NK-92 (cell line): ENCODE measurements at regions not wholly inside any gene's neighbourhood (a gene's known extent, or its start where the extent isn't known, plus 50 kb on each side); places are given as distances from the start of the nearest gene placed in this dataset.
"Not testable (repeated sequence)": the region's sequence is repeated elsewhere in the genome, so short reads cannot be mapped to it uniquely, and the experiment has no call there.

ENCODE experiments used
- DNase-seq: peaks from one replicate; lab custom pipeline; 2025; ENCODE audit not compliant: unreplicated experiment; lab: John Stamatoyannopoulos, UW

DNA sequence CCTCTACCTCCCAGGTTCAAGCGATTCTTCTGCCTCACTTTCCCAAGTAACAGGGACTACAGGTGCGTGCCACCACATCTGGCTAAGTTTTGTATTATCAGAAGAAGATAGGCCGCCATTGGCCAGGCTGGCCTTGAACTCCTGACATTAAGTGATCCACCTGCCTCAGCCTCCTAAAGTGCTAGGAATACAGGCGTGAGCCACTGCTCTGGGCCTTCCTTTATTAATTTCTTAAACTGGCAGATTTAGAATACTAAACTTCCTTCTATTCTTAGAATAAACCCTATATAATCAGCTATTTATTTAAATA lies 86.6 kb downstream of the HFE start:
- no peak for DNase-seq

DNA sequence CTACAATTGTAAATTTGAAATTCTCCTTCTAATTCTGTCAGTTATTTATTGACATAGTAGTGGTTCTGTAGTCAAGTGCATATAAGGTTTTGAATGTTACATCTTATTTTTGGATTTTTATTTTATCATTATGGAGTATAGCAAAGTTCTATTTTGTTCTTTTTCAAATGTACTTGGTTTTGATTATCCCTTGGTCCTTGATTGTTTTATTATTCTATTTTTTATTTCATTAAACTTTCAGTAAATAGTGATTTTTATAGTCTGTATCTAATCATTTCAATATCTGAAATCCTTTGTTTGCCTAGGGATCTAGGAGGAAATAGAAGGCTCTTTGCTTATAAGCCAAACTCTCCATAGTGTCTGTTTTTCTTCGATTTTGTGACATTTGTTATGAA lies 87.8 kb downstream of the HFE start:
- DNase-seq: no peak

DNA sequence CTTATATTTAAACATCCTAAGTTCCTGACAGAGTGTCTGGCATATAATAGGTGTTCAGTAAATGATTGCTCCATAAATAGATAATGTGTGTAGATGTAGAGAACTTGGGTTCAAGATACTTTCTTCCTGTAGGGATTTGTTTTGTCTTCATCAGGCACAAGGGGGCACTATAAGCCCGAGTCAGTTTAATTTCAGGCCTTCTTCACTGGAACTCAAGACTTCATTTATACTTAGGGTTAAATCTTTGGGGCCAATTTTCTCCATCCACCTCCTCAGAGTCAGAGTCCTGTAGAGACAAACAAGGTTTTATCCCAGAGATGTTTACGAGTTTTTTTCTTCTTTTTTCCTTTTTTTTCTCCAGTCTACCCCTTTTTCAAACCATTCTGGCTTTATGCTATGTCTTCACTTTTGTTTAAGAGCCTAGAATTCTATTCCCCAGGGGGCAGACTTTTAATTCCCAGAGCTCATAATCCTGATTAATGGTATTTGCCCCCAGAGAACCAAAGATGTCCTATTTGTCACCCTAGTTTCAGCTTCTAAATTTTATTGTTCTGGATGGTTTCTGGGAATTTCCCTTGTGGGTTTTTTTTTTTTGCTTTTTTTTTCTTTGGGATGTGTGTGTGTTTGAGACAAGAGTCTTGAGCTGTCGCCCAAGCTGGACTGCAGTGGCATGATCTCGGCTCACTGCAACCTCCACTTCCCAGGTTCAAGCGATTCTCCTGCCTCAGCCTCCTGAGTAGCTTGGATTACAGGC lies 88.4 kb downstream of the HFE start:
- no peak for DNase-seq

DNA sequence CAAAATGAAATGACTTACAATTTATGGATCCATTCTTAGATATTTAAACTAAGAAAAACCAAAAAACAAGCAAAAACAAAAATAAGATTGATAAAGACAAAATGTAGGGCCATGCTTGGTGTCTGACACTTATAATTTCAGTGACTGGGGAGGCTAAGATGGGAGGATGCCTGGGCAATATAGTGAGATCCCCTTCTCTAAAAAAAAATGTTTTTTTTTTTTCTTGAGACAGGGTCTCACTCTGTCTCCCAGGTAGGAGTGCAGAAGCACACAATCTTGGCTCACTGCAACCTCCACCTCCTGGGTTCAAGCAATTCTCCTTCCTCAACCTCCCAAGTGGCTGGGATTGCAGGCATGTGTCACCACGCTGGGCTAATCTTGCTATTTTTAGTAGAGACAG lies 92.4 kb downstream of the HFE start:
- DNase-seq: no peak

DNA sequence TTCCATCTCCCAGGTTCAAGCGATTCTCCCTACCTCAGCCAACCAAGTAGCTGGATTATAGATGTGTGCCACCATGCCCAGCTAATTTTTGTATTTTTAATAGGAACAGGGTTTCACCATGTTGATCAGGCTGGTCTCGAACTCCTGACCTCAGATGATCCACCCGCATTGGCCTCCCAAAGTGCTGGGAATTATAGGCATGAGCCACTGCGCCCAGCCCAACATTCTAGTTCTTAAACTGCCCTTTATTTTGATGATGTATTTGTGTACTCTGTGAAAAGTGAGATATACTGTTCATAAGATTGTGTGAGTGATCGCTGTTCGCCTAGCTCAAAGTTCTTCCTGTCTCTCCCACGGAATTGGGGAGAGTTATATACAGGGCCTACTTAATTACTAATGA lies 93.1 kb downstream of the HFE start:
- DNase-seq: no peak

DNA sequence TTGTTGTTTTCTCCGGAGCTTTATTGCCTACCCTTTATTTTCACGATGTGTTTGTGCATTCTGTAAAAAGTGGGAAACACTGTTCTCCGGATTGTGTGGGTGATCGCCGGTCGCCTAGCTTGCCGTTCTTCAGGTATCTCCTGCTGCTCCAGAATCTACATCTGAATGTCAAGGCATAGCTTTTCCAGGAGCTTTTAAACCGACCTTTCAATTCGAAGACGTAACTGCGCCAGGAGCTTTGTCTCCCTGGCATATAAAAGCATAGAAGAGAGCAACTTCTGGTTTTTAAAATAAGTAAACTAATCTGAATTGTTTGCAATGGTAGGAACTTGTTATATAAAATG lies 96.0 kb downstream of the HFE start:
- DNase-seq: no peak

DNA sequence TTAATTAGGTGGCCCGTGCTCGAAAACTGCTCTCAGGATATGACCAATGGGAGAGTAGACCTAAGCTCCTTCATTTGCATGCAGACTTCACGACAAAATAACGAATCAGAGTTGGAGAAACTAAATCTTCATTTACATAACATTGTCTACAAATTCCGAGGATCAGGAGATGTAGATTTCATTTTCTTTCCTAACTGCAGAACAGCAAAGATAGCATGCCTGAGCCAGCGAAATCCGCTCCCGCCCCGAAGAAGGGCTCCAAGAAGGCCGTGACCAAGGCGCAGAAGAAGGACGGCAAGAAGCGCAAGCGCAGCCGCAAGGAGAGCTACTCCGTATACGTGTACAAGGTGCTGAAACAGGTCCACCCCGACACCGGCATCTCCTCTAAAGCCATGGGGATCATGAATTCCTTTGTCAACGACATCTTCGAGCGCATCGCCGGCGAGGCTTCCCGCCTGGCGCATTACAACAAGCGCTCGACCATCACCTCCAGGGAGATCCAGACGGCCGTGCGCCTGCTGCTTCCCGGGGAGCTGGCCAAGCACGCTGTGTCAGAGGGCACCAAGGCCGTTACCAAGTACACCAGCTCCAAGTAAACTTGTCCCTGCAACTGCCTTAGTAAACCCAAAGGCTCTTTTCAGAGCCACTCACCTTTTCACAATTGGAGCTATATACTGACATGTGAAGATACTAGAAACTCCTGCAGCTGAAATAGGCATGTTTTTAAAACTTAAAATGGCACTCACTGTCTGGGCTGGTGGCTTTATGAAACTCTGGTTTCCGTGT lies 96.5 kb downstream of the HFE start:
- DNase-seq: no peak

DNA sequence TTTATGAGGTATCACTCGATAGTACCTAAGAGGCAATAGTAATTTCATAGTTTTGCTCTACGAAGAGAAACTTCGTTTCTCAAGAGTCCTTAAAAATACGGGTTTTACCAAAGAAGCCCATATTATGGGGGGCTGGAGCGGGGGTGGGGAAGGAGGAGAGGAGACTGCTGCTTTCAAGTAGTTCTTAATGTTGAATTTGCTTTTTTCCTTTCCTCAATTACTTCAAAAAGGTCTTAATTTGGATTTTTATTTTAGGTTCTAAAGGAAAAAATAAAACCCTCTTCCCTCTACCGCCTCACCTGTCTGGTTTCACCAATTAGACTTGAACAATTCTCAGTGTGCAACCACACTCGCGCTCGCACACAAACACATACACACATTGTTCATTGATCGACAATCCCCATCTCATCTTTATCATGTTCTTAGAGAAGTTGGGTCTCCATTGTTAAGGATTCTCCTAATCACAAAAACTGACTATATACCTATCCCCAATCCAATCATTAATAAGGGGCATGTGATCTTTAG lies 97.2 kb downstream of the HFE start:
- no peak for DNase-seq

DNA sequence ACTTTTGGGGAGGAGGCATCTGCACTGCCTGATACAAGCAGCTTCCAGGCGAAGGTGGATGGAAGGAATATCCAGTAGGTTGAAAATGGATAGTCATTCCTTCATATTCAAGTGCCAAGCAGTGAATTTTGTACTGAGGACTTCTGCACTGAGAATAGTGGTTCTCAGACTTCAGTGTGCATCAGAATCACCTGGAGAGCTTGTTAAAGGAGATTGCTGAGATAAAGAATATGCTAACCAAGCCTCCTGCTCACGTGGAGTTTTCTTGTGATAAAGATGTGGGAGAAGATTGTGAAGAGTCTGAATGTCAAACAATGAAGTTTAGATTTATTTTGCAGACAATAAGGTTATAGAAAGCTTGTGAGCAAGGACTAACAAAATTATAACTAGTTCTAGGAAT lies 97.8 kb downstream of the HFE start:
- DNase-seq: no peak

DNA sequence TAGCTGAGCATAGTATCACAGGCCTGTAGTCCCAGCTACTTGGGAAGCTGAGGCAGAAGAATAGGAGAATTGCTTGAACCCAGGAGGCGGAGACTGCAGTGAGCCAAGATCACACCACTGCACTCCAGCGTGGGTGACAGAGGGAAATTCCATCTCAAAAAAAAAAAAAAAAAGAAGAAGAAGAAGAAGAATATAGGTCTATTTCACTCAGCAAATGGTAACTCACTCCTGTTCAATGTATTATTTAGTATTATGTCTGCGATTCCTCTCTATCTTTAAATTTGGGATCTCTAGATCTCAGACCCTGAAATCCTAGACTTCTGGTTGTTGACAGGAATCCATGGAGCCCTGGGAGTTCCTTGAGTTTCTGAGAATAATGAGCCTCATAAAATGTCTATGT lies 98.6 kb downstream of the HFE start:
- DNase-seq: no peak

DNA sequence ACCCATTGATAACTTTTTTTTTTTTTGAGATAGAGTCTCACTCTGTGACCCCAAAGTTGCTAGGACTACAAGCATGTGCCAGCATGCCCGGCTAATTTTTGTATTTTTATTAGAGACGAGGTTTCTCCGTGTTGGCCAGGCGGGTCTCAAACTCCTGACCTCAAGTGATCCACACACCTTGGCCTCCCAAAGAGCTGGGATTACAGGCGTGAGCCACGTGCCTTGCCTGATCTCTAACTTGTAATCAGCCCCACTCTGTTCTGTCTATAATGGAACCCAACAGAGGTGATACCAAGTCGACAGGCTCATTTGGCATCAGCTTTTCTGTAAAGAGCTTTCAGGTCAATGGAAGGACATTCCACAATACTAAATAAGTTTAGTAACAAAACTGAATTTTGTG lies 99.4 kb downstream of the HFE start:
- DNase-seq: no peak

DNA sequence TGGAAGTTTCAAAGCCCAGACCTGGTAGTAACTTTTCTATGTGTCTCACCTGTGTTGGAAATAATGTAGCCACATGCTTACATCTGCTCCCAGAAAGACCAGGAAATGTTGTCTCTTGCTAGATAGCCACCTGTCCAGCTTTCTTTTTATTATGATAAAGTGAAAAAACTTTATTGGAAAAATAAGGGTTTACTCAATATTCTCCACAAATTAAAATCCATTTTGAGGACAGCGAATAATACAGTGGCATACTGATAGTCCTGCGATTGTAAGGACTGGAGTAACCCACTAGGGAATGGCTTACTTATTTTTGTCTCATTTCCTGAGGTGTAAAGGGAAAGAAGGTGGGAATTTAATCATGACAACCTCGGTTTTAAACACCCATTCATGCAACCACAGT lies 100.1 kb downstream of the HFE start:
- no peak for DNase-seq

DNA sequence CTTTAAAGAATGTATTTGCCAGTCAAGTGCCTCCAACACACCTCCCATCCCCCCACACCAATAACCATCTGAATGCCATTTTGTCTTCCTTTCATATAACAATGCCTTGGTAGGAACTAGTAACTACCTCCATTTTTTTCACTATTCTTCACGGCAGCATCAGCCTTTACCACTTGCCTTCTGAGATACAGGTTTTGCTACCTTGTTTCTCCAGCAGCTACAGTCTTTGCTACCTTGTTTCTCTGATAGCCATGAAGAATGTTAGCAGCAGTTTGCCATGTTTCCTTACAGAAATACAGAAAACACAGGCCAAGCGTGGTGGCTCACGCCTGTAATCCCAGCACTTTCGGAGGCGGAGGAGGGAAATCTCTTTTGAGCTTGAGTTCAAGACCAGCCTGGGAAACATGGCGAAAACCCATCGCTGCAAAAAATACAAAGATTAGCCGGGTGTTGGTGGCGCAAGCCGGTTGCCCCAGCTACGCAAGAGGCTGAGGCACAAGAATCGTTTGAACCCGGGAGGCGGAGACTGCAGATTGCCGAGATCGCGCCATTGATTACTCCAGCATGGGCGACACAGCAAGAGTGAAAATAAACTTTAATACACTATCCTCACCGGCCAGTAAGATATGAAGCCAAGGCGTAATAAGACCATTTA lies 100.9 kb downstream of the HFE start:
- DNase-seq: no peak

DNA sequence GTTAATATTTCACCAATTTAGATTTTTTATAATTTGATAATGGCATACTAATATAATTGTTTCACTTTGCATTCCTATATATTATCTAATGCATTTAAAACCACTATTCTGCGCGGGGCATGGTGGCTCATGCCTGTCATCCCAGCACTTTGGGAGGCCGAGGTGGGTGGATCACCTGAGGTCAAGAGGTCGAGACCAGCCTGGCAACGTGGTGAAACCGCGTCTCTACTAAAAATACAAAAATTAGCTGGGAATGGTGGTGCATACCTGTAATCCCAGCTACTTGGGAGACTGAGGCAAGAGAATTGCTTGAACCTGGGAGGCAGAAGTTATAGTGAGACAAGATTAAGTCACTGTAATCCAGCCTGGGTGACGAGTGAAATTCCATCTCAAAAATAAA lies 104.3 kb downstream of the HFE start:
- not testable (repeated sequence) for DNase-seq

DNA sequence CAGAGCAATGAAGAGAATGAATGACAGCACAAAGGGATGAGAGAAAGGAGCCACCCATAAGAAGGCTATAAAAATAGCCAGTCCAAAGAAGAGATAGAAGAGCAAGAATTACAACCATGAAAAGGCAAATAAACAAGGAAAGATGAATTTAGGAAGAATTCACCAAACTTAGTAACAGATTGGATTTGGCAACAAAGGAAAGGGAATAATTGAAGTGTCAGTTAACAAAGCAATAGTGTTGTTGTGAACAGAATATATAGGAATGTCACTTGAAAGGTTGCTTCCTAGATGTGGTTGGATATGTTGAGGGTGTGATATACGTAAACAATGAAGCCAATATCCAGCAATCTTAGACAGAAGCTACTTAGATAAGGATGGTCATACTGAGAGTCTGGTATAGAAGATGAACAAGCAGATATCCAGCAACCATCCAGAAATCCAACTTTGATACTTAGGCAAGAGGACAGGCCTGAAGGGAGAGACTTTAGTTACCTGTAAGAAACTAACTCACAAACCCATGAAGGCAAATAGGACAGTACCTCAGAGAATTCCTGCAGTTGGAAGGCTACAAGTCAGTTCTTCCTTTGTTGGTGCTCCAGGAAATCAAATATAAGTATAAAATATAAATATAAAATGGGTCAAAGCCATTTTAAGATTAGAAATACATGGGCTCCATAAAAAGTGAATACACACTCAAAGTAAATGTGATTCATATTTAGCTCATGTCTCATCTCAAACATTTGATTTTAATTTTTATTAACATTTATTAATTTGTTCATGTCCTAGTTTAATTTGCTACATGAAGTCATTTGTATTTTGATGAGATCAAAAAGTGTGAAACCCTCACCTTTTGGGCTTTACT lies 106.5 kb downstream of the HFE start:
- no peak for DNase-seq

DNA sequence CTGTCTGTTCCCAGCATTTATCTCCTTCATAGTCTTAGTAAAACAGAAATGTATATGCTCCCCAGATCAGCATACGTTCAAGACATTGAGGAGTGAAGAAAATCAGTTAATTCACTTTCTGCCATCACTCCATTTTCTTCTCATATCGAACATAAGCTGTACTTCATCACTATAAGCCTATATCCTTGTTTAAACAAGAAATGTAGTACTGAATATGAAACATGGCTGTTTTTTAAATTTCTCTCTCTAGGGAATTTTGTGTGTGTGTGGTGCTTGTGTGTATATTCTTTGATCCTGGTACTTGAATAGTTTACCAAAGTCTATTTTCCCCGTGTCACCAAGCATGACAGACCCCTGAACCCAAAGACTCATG lies 107.1 kb downstream of the HFE start:
- no peak for DNase-seq

DNA sequence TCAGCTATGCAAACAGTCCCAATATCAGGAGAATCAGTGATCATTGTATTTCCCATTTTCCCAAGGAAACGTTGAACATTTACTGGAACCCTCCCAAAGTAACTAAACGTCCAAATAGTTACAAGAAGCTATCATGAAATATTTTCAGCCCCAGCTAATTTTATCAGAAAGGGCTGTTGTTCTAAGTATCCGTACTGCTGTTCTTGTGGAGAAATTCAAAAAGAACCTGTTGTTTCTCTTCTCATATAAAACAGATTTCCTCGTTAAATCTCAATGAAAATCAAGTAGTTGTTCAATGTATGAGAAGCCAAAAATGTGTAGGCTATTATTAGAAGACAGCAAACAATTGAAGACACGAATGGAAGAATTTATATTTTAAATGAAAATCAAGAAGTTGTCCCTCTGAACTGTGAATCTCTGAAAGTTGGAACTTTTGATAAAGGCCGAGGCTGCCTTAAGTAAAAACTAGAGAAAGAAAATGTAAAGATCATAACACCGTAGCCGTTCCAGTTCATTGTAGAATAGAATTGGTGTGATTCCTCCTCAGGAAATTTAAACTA lies 107.7 kb downstream of the HFE start:
- DNase-seq: no peak

DNA sequence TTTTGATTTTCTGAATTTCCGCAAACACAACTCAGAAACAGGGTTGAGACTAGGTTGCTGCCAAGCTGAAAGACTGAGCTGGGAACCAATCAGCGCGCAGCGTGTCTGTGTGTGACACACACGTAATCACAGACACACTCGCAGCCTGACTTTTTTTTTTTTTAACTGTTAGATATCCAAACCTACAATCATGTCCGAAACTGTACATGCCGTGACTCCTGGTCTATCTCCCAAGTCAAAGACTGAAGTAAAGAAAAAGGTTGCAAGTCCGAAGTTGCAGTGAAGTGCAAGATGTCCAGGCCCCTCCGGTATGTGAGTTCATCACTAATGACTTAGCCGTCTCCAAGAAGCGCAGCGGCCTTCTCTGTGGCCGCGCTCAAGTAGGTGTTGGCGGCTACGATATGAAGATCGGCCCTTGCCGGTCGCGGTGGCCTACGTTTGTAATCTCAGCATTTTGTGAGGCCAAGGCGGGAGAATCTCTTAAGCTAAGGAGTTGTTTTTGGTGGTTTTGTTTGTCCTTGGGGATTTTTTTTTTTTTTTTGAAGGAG lies 108.2 kb downstream of the HFE start:
- DNase-seq: no peak

DNA sequence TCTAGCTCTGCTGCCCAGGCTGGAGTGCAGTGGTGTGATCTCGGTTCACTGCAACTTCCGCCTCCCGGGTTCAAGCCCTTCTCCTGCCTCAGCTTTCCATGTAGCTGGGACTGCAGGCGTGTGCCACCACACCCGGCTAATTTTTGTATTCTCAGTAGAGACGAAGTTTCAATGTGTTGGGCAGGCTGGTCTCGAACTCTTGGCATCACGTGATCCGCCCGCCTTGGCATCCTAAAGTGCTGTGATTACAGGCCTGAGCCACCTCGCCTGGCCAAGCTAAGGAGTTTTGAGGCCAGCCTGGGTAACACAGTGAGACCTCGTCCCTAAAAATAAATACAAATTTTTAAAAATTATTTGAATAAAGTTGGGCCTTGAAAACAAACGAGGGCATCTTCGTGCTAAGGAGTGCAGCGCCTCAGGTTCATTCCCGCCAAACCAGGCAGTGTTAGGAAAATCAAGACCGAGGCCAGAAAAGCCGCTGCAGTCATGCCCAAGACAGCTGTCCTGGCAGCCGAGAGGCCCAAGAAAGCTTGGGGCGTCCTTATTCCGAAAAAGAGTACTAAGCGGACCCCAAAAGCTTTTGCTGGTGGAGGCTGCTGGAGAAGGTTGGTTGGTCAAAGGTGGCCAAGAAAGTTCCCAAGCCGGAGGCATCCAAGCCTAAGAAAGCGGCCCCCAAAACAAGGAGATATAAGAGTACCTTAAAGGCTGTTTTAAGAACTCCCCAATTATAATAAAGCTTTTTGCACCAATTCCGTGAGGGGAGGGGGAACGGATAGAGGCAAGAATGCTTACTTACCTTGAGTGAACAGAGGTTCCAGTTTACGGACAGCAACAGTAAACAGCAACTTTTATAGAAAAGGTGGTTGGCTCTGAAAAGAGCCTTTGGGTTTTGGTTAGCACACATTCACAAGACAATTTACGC lies 109.0 kb downstream of the HFE start:
- no peak for DNase-seq
